Stimulated activated CD4-positive, alpha-beta T cell treated with anti-CD3 and anti-CD28 coated beads, Interleukin-4, amount 100 ng/mL, for 24 hours (primary cell): ENCODE measurements at regions not wholly inside any gene's neighbourhood (a gene's known extent, or its start where the extent isn't known, plus 50 kb on each side); places are given as distances from the start of the nearest gene placed in this dataset.

Experiments
- DNase-seq: peaks from one replicate; pipeline ENCODE4 v3.0.0-alpha.2; 2020

- no peak for DNase-seq
These were observed 144.7 kb upstream of the COPS8 start for GRCh38 chr2:236940916-236941520.

- DNase-seq = no peak
These were observed 144.1 kb upstream of the COPS8 start for GRCh38 chr2:236941551-236941950.

- DNase-seq = no peak
These were observed 143.1 kb upstream of the COPS8 start for GRCh38 chr2:236942554-236942953.

GRCh38 chr2:236943068-236943467 lies 142.6 kb upstream of the COPS8 start:
- DNase-seq = no peak

GRCh38 chr2:236943841-236944513 lies 141.7 kb upstream of the COPS8 start:
- DNase-seq = no peak

GRCh38 chr2:236944561-236944960 lies 141.1 kb upstream of the COPS8 start:
- no peak for DNase-seq

- DNase-seq = no peak
These were observed 140.2 kb upstream of the COPS8 start for GRCh38 chr2:236945431-236946016.

GRCh38 chr2:236946871-236947270 lies 138.8 kb upstream of the COPS8 start:
- DNase-seq = no peak

- no peak for DNase-seq
These were observed 138.4 kb upstream of the COPS8 start for GRCh38 chr2:236947294-236947693.

GRCh38 chr2:236947896-236948295 lies 137.8 kb upstream of the COPS8 start:
- DNase-seq = no peak

- DNase-seq = no peak
These were observed 136.4 kb upstream of the COPS8 start for GRCh38 chr2:236949089-236949905.

GRCh38 chr2:236951830-236952475 lies 133.7 kb upstream of the COPS8 start:
- DNase-seq = no peak

GRCh38 chr2:236954641-236955040 lies 131.0 kb upstream of the COPS8 start:
- no peak for DNase-seq

- no peak for DNase-seq
These were observed 130.1 kb upstream of the COPS8 start for GRCh38 chr2:236955521-236956030.

GRCh38 chr2:236956031-236956618 lies 129.6 kb upstream of the COPS8 start:
- no peak for DNase-seq

GRCh38 chr2:236956641-236957040 lies 129.0 kb upstream of the COPS8 start:
- no peak for DNase-seq

GRCh38 chr2:236959036-236959435 lies 126.7 kb upstream of the COPS8 start:
- no peak for DNase-seq

GRCh38 chr2:236959876-236960275 lies 125.8 kb upstream of the COPS8 start:
- no peak for DNase-seq

- DNase-seq = no peak
These were observed 125.2 kb upstream of the COPS8 start for GRCh38 chr2:236960531-236960930.

- no peak for DNase-seq
These were observed 122.9 kb upstream of the COPS8 start for GRCh38 chr2:236962816-236963215.

GRCh38 chr2:236963631-236964182 lies 122.0 kb upstream of the COPS8 start:
- no peak for DNase-seq

- DNase-seq = no peak
These were observed 121.4 kb upstream of the COPS8 start for GRCh38 chr2:236964291-236964690.
